Caco-2 (cell line): ENCODE measurements at regions not wholly inside any gene's neighbourhood (a gene's known extent, or its start where the extent isn't known, plus 50 kb on each side); places are given as distances from the start of the nearest gene placed in this dataset.

Experiments
- BruUV-seq: library from RNA; stranded (reverse); fragments of 400-500 nt; replicated peaks from 2 replicates; lab custom pipeline; 2021; lab: Mats Ljungman, UMichigan
- CTCF ChIA-PET: fragments of 300-600 bp; sonication (Branson Sonifier 250); formaldehyde crosslinking; loops from one replicate; lab custom pipeline; 2022; ENCODE audit warnings: antibody characterized with exemption; lab: Charles Lee
- POLR2A ChIA-PET: fragments of 300-600 bp; sonication (Branson Sonifier 250); formaldehyde crosslinking; loops from one replicate; lab custom pipeline; 2022; ENCODE audit warnings: antibody characterized with exemption; lab: Charles Lee
- DNase-seq, 2 experiments: peaks; one replicate each; pipeline versions ENCODE4 v3.0.0 to v3.0.0-alpha.2; 2020 to 2022
- H3K27me3 ChIP-seq: replicated peaks from 2 replicates; pipeline ENCODE4 v1.6.0; 2011; ENCODE audit warnings: low read length; ENCODE audit not compliant: control insufficient read depth, insufficient read depth
- H3K36me3 ChIP-seq: 2 replicates; pipeline ENCODE4 v1.5.1; 2011; ENCODE audit warnings: low read length; ENCODE audit not compliant: control insufficient read depth, insufficient read depth
- H3K4me1 ChIP-seq: fragments of 250-450 bp; sonication (Bioruptor Pico); 2 replicates; pipeline ENCODE4 v1.5.1; 2020; ENCODE audit warnings: mild to moderate bottlenecking
- H3K4me3 ChIP-seq: 2 replicates; pipeline ENCODE4 v1.5.1; 2011; ENCODE audit warnings: low read depth, mild to moderate bottlenecking, control low read depth, low read length
- H3K9me3 ChIP-seq: fragments of 250-450 bp; sonication (Bioruptor Pico); 2 replicates; pipeline ENCODE4 v1.5.1; 2020; ENCODE audit warnings: mild to moderate bottlenecking, moderate library complexity
- H3K27ac Mint-ChIP-seq: one replicate; pipeline ENCODE4 v1.8.0; 2022; ENCODE audit warnings: mixed read lengths; ENCODE audit not compliant: unreplicated experiment
- H3K27me3 Mint-ChIP-seq: one replicate; pipeline ENCODE4 v1.8.0; 2022; ENCODE audit warnings: mixed read lengths; ENCODE audit not compliant: insufficient read depth, unreplicated experiment
- H3K36me3 Mint-ChIP-seq: one replicate; pipeline ENCODE4 v1.8.0; 2022; ENCODE audit warnings: mild to moderate bottlenecking, mixed read lengths; ENCODE audit not compliant: insufficient read depth, unreplicated experiment
- H3K4me1 Mint-ChIP-seq: one replicate; pipeline ENCODE4 v1.8.0; 2022; ENCODE audit warnings: low read depth, mixed read lengths; ENCODE audit not compliant: unreplicated experiment
- H3K4me3 Mint-ChIP-seq: one replicate; pipeline ENCODE4 v1.8.0; 2022; ENCODE audit warnings: mild to moderate bottlenecking, moderate library complexity, mixed read lengths; ENCODE audit not compliant: unreplicated experiment
- H3K9me3 Mint-ChIP-seq: one replicate; pipeline ENCODE4 v1.8.0; 2022; ENCODE audit warnings: mixed read lengths; ENCODE audit not compliant: unreplicated experiment
- CTCF ChIP-seq, 2 experiments: fragments of 200-600 bp in 1 of 2; IDR thresholded peaks; 1 replicate in 1 of 2; 2 replicates in 1 of 2; pipeline versions ENCODE4 v1.5.1 to v1.8.0; 2011 to 2022; ENCODE audit warnings: antibody characterized with exemption in 1 of 2, control low read depth in 1 of 2, inconsistent platforms in 1 of 2, low read depth in 1 of 2, low read length in 1 of 2, mild to moderate bottlenecking in 1 of 2, moderate library complexity in 1 of 2; ENCODE audit not compliant: insufficient read depth in 1 of 2, severe bottlenecking in 1 of 2, unreplicated experiment in 1 of 2
- intact Hi-C: fragments of 100-400 bp; cut with micrococcal nuclease; formaldehyde crosslinking; loops from one replicate; pipeline ENCODE4 v1.10.0; 2022; ENCODE audit not compliant: unreplicated experiment

- ChIA-PET POLR2A (interaction anchor here (0.6 kb wide), 1 partner anchor 15 kb away, joined by 3 read pairs; no protein-coding TSS in a partner anchor), CTCF (no interaction called here)
- H3K9me3 ChIP-seq: no peaks in the 10 kb centered on the region
- Mint-ChIP-seq H3K9me3 (no peaks in the 10 kb centered on the region), H3K36me3 (no peaks in the 10 kb centered on the region), H3K4me3 (no peak overlapping the region), H3K27me3 (peaks cover 4% of the 10 kb centered on the region), H3K4me1 (no peaks in the 10 kb centered on the region), H3K27ac (no peak overlapping the region)
- no peak for DNase-seq
- TF ChIP-seq CTCF (IDR thresholded peaks at IDR 0.05; ENCODE audit: insufficient read depth in 1 of 2, low read depth in 1 of 2, low read length in 1 of 2, severe bottlenecking in 1 of 2, unreplicated experiment in 1 of 2): no peak
- H3K4me1 ChIP-seq: no peaks in the 10 kb centered on the region
- intact Hi-C loops: no loop called here
- no peaks in the 10 kb centered on the region for H3K36me3 ChIP-seq
- BruUV-seq: no TSS peak
- no peak overlapping the region for H3K4me3 ChIP-seq
- H3K27me3 ChIP-seq: no peaks in the 10 kb centered on the region
Measured at GRCh38 chr12:67148265-67148664, 120.9 kb upstream of the CAND1 start.

GRCh38 chr12:67151886-67152285, 117.3 kb upstream of the CAND1 start:
- Histone ChIP-seq H3K4me1 (no peaks in the 10 kb centered on the region), H3K9me3 (no peaks in the 10 kb centered on the region), H3K4me3 (no peak overlapping the region), H3K36me3 (no peaks in the 10 kb centered on the region), H3K27me3 (no peaks in the 10 kb centered on the region)
- no peaks in the 10 kb centered on the region for H3K9me3 Mint-ChIP-seq
- intact Hi-C loops: no loop called here
- no TSS peak for BruUV-seq
- H3K27me3 Mint-ChIP-seq: peaks cover 10% of the 10 kb centered on the region
- H3K4me1 Mint-ChIP-seq: no peaks in the 10 kb centered on the region
- TF ChIP-seq CTCF (IDR thresholded peaks at IDR 0.05; ENCODE audit: insufficient read depth in 1 of 2, low read depth in 1 of 2, low read length in 1 of 2, severe bottlenecking in 1 of 2, unreplicated experiment in 1 of 2): no peak
- POLR2A ChIA-PET: no interaction called here
- no peak overlapping the region for H3K4me3 Mint-ChIP-seq
- no peak for DNase-seq
- H3K36me3 Mint-ChIP-seq: no peaks in the 10 kb centered on the region
- no peak overlapping the region for H3K27ac Mint-ChIP-seq
- CTCF ChIA-PET: interaction anchor here (1.0 kb wide), 1 partner anchor 9 kb away, joined by 5 read pairs; no protein-coding TSS in a partner anchor

- TF ChIP-seq CTCF (IDR thresholded peaks at IDR 0.05; ENCODE audit: insufficient read depth in 1 of 2, low read depth in 1 of 2, low read length in 1 of 2, severe bottlenecking in 1 of 2, unreplicated experiment in 1 of 2): no peak
- H3K9me3 ChIP-seq: no peaks in the 10 kb centered on the region
- no peaks in the 10 kb centered on the region for H3K36me3 ChIP-seq
- Mint-ChIP-seq H3K36me3 (no peaks in the 10 kb centered on the region), H3K27me3 (peaks cover 9% of the 10 kb centered on the region), H3K4me3 (no peak overlapping the region), H3K4me1 (no peaks in the 10 kb centered on the region), H3K9me3 (no peaks in the 10 kb centered on the region), H3K27ac (no peak overlapping the region)
- no peak overlapping the region for H3K4me3 ChIP-seq
- BruUV-seq: no TSS peak
- H3K27me3 ChIP-seq: no peaks in the 10 kb centered on the region
- DNase-seq: no peak
- intact Hi-C loops: no loop called here
- ChIA-PET CTCF (interaction anchor here (1.0 kb wide), 1 partner anchor 9 kb away, joined by 5 read pairs; no protein-coding TSS in a partner anchor), POLR2A (no interaction called here)
- no peaks in the 10 kb centered on the region for H3K4me1 ChIP-seq
Measured at GRCh38 chr12:67152451-67152850, 116.7 kb upstream of the CAND1 start.
